ENCODE measurements at regions not wholly inside any gene's neighbourhood (a gene's known extent, or its start where the extent isn't known, plus 50 kb on each side); places are given as distances from the start of the nearest gene placed in this dataset.

- H3K27me3 ChIP-seq = peaks cover 6% of the 10 kb centered on the region
- DNase-seq = no peak
- no peaks in the 10 kb centered on the region for H3K36me3 ChIP-seq (replicated peaks in 1 of 2)
- 79 to 88% (median 82%) methylated on average over 12 to 14 of the region's 14 CpGs for WGBS, 4 donors
- H3K4me3 ChIP-seq = no peak overlapping the region
- no peak overlapping the region for H3K27ac ChIP-seq
- H3K9me3 ChIP-seq (replicated peaks in 1 of 3) = no peaks in the 10 kb centered on the region
- H3K4me1 ChIP-seq (replicated peaks in 1 of 2) = no peaks in the 10 kb centered on the region
- intact Hi-C loops (cut with DNase I) = no loop called here
- TF ChIP-seq CTCF (IDR thresholded peaks at IDR 0.05) (no peak), POLR2A (IDR thresholded peaks at IDR 0.05) (no peak)
Measured at GRCh38 chr22:49444781-49445180, 382.9 kb downstream of the BRD1 start.

GRCh38 chr22:49440931-49441330 is 386.7 kb downstream of the BRD1 start:
- no peak for DNase-seq
- Histone ChIP-seq H3K4me1 (replicated peaks in 1 of 2) (no peaks in the 10 kb centered on the region), H3K36me3 (replicated peaks in 1 of 2) (no peaks in the 10 kb centered on the region), H3K27me3 (peaks cover 3% of the 10 kb centered on the region), H3K9me3 (replicated peaks in 1 of 3) (no peaks in the 10 kb centered on the region), H3K27ac (no peak overlapping the region), H3K4me3 (no peak overlapping the region)
- intact Hi-C loops (cut with DNase I) = no loop called here
- no peak for TF ChIP-seq CTCF (IDR thresholded peaks at IDR 0.05)
- 80 to 82% (median 81%) methylated on average over 23 of the region's 23 CpGs for WGBS, 4 donors

DNA sequence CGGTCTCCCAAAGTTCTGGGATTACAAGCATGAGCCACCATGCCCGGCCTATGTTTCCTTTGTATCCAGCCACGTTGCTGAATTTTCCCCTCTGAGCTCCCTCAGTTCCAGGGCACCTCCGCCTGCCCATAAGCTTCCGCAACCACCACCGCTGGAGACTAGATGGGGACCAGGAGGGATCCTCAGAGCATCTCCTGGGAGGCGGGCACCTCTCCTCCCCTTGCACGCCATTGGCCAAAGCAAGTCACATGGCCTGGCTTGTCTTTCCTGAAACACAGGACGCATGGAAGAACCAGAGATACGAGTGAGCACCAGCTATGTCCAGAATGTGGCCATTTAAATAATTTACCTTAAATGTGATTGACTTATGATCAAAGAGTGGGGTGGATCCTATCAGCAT is 388.3 kb downstream of the BRD1 start:
- Histone ChIP-seq H3K4me3 (no peak overlapping the region), H3K36me3 (replicated peaks in 1 of 2) (no peaks in the 10 kb centered on the region), H3K27ac (no peak overlapping the region), H3K4me1 (replicated peaks in 1 of 2) (no peaks in the 10 kb centered on the region), H3K9me3 (replicated peaks in 1 of 3) (no peaks in the 10 kb centered on the region), H3K27me3 (peaks cover 3% of the 10 kb centered on the region)
- DNase-seq = no peak
- intact Hi-C loops (cut with DNase I) = no loop called here
- WGBS, 4 donors = 81 to 89% (median 84%) methylated on average over 10 of the region's 10 CpGs
- no peak for TF ChIP-seq POLR2A (IDR thresholded peaks at IDR 0.05)
- TF ChIP-seq CTCF (IDR thresholded peaks at IDR 0.05) = no peak

- Histone ChIP-seq H3K9me3 (replicated peaks in 1 of 3) (no peaks in the 10 kb centered on the region), H3K27ac (no peak overlapping the region), H3K36me3 (replicated peaks in 1 of 2) (no peaks in the 10 kb centered on the region), H3K4me1 (replicated peaks in 1 of 2) (no peaks in the 10 kb centered on the region), H3K27me3 (peaks cover 3% of the 10 kb centered on the region), H3K4me3 (no peak overlapping the region)
- no peak for DNase-seq
- intact Hi-C loops (cut with DNase I) = no loop called here
- no peak for TF ChIP-seq POLR2A (IDR thresholded peaks at IDR 0.05)
- TF ChIP-seq CTCF (IDR thresholded peaks at IDR 0.05) = no peak
- WGBS, 4 donors = 67 to 83% (median 76%) methylated on average over 3 to 16 of the region's 16 CpGs
Measured at GRCh38 chr22:49437956-49438355, 389.7 kb downstream of the BRD1 start.

Measured in adrenal gland (tissue), 9 donors.